ENCODE measurements at regions not wholly inside any gene's neighbourhood (a gene's known extent, or its start where the extent isn't known, plus 50 kb on each side); places are given as distances from the start of the nearest gene placed in this dataset.

GRCh38 chr11:131240421-131240820 lies 130.0 kb upstream of the NTM start:
- TF ChIP-seq ZNF660 (tag by site-specific recombination; IDR thresholded peaks at IDR 0.05), result no peak
- TF ChIP-seq ZNF140 (tag by site-specific recombination; IDR thresholded peaks at IDR 0.05), result no peak
- no peak for TF ChIP-seq YY1 (tag by site-specific recombination; IDR thresholded peaks at IDR 0.05)
- TF ChIP-seq ZNF785 (tag by site-specific recombination; IDR thresholded peaks at IDR 0.05), result no peak
- no peak for TF ChIP-seq CTCF (tag by site-specific recombination; IDR thresholded peaks at IDR 0.05)
- TF ChIP-seq ZNF560 (tag by site-specific recombination; IDR thresholded peaks at IDR 0.05; ENCODE audit: borderline replicate concordance), result no peak
- TF ChIP-seq REPIN1 (tag by site-specific recombination; IDR thresholded peaks at IDR 0.05; ENCODE audit: low read depth), result no peak
- no peak for TF ChIP-seq ZNF16 (tag by site-specific recombination; IDR thresholded peaks at IDR 0.05; ENCODE audit: low read depth)
- TF ChIP-seq ZNF76 (tag by site-specific recombination; IDR thresholded peaks at IDR 0.05; ENCODE audit: borderline replicate concordance, low read depth), result no peak
- TF ChIP-seq REST (tag by site-specific recombination; IDR thresholded peaks at IDR 0.05), result no peak
- no peak for TF ChIP-seq ZNF580 (tag by site-specific recombination; IDR thresholded peaks at IDR 0.05)
- TF ChIP-seq ZNF302 (tag by site-specific recombination; IDR thresholded peaks at IDR 0.05; ENCODE audit: low read depth), result no peak

Data from HEK293 (cell line).